ENCODE measurements at regions not wholly inside any gene's neighbourhood (a gene's known extent, or its start where the extent isn't known, plus 50 kb on each side); places are given as distances from the start of the nearest gene placed in this dataset.
"Not testable (repeated sequence)": the region's sequence is repeated elsewhere in the genome, so short reads cannot be mapped to it uniquely, and the experiment has no call there.

DNA sequence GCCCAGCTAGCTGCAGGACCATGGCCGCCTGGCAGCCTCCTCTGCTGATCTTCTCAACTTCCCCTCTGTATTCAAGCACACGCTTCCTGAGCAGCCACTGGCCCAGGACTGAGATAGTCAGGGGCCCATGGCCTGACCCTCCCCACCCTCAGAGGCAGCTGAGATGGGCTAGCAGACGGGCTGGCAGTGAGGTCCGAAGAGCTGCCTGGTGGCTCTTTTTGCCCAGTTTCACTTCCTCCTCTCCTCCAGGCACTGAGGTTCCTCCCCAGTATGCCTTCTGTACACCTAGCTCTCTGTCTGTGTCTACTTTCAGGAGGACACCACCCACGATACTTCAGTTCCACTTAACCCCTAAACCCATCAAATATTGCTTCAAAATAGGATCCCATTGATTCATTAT lies 395.6 kb downstream of the TNS3 start:
- no peak overlapping the region for H3K4me3 Mint-ChIP-seq (ENCODE audit: low read depth)
- intact Hi-C loops (cut with micrococcal nuclease): no loop called here
- no peaks in the 10 kb centered on the region for H3K9me3 Mint-ChIP-seq
- H3K36me3 Mint-ChIP-seq (ENCODE audit: low read depth): no peaks in the 10 kb centered on the region
- H3K4me1 Mint-ChIP-seq (ENCODE audit: low read depth): no peaks in the 10 kb centered on the region
- no peak overlapping the region for H3K27ac Mint-ChIP-seq
- H3K27me3 Mint-ChIP-seq (ENCODE audit: low read depth): no peaks in the 10 kb centered on the region
- no peak for DNase-seq (ENCODE audit: low spot score)

- Mint-ChIP-seq H3K9me3 (no peaks in the 10 kb centered on the region), H3K4me3 (ENCODE audit: low read depth) (no peak overlapping the region), H3K4me1 (ENCODE audit: low read depth) (no peaks in the 10 kb centered on the region), H3K27me3 (ENCODE audit: low read depth) (no peaks in the 10 kb centered on the region), H3K27ac (no peak overlapping the region), H3K36me3 (ENCODE audit: low read depth) (no peaks in the 10 kb centered on the region)
- intact Hi-C loops (cut with micrococcal nuclease): no loop called here
- no peak for DNase-seq (ENCODE audit: low spot score)
Observed at GRCh38 chr7:47185839-47186238, 396.1 kb downstream of the TNS3 start.

GRCh38 chr7:47185170-47185569 lies 396.7 kb downstream of the TNS3 start:
- Mint-ChIP-seq H3K4me1 (ENCODE audit: low read depth) (no peaks in the 10 kb centered on the region), H3K27me3 (ENCODE audit: low read depth) (no peaks in the 10 kb centered on the region), H3K4me3 (ENCODE audit: low read depth) (no peak overlapping the region), H3K9me3 (no peaks in the 10 kb centered on the region), H3K36me3 (ENCODE audit: low read depth) (no peaks in the 10 kb centered on the region), H3K27ac (no peak overlapping the region)
- intact Hi-C loops (cut with micrococcal nuclease): no loop called here
- DNase-seq (ENCODE audit: low spot score): no peak

DNA sequence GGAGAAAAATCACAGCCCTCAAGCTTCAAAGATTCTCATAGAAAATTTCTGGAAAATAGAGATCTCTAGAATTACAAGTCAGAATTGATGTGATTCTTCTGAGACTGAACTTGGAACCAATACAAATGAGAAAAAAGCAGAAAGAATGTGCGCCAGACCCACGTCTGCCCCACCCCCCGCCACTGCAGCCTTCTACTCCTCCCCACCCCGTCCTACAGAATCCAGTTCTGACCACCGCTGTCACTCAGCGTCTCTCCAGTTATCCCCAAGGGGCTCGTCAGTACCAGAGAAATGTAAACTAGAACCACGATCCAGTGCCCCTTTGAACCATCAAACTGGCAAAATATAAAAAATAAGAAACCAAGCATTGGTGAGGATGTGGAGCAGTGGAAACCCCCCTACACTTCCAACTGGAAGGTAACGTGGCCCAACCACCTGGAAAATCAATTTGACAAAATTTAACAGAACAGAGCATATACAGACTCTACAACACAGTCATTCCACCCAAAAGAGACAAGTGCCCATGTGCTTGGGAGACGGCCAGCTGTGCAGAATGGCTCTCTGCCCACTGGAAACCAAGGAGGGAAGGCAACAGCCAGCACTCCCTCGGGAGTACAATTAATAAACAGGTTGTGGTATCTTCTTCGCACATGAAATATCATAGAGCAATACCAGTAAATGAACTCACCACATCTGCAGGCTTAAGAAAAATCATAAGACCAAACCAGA lies 397.9 kb downstream of the TNS3 start:
- no peaks in the 10 kb centered on the region for H3K27me3 Mint-ChIP-seq (ENCODE audit: low read depth)
- DNase-seq (ENCODE audit: low spot score): no peak
- no peaks in the 10 kb centered on the region for H3K9me3 Mint-ChIP-seq
- no peaks in the 10 kb centered on the region for H3K4me1 Mint-ChIP-seq (ENCODE audit: low read depth)
- H3K36me3 Mint-ChIP-seq (ENCODE audit: low read depth): no peaks in the 10 kb centered on the region
- intact Hi-C loops (cut with micrococcal nuclease): no loop called here
- H3K27ac Mint-ChIP-seq: no peak overlapping the region
- no peak overlapping the region for H3K4me3 Mint-ChIP-seq (ENCODE audit: low read depth)

GRCh38 chr7:47181746-47182361 lies 400.1 kb downstream of the TNS3 start:
- Mint-ChIP-seq H3K9me3 (no peaks in the 10 kb centered on the region), H3K4me1 (ENCODE audit: low read depth) (no peaks in the 10 kb centered on the region), H3K4me3 (ENCODE audit: low read depth) (no peak overlapping the region), H3K27ac (no peak overlapping the region), H3K36me3 (ENCODE audit: low read depth) (no peaks in the 10 kb centered on the region), H3K27me3 (ENCODE audit: low read depth) (no peaks in the 10 kb centered on the region)
- DNase-seq (ENCODE audit: low spot score): no peak
- intact Hi-C loops (cut with micrococcal nuclease): no loop called here

DNA sequence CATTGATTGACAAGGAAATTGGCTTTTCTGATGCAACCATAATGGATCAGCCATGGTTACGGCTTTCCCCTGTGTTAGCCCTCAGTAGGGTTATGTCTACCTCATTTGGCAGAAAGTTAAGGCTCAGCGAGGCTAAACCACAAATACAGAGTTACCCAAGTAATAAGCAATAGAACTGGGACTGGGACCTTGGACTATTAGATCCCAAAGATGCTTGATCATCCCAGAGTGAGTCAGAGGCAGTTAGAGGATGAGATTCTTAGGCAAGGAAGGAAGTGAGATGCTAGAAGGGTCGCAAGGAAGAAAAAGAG lies 401.4 kb downstream of the TNS3 start:
- H3K4me1 Mint-ChIP-seq (ENCODE audit: low read depth): no peaks in the 10 kb centered on the region
- H3K27ac Mint-ChIP-seq: no peak overlapping the region
- intact Hi-C loops (cut with micrococcal nuclease): no loop called here
- H3K27me3 Mint-ChIP-seq (ENCODE audit: low read depth): no peaks in the 10 kb centered on the region
- DNase-seq (ENCODE audit: low spot score): no peak
- H3K9me3 Mint-ChIP-seq: no peaks in the 10 kb centered on the region
- no peaks in the 10 kb centered on the region for H3K36me3 Mint-ChIP-seq (ENCODE audit: low read depth)
- no peak overlapping the region for H3K4me3 Mint-ChIP-seq (ENCODE audit: low read depth)

DNA sequence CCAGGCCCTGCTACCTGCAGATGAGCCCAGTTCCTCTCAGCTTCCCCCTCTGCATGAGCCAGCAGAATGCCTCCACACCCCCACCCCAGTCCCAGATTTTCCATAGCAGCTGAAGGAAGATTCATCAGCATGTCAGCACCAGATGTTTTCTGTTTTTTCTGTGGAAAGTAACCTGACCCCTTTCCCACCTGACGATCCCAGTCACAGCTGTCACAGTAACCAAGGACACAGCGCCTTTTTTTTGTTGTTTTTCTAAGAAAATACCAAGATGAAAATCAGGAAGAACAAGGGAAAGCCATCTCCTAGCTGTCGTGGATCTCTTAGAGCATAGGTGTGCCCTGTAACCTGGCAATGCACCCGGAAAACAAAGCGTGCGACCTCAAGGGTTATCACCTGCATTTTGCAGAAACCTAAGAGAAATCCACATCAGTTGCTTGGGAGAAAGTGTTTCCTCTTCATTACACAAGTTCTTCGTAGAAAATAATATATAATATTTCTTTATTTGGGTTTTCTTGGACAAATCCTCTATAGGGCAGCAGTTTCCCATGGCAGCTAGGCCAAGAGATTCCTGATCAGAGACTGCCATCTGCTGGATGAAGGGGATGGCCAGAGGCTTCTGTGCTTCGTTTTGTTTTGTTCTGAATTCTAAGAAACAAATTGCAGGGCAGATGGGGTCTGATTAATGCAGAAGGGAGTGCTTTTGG lies 401.9 kb downstream of the TNS3 start:
- no peak for DNase-seq (ENCODE audit: low spot score)
- H3K36me3 Mint-ChIP-seq (ENCODE audit: low read depth): no peaks in the 10 kb centered on the region
- no peaks in the 10 kb centered on the region for H3K27me3 Mint-ChIP-seq (ENCODE audit: low read depth)
- intact Hi-C loops (cut with micrococcal nuclease): no loop called here
- H3K9me3 Mint-ChIP-seq: no peaks in the 10 kb centered on the region
- H3K27ac Mint-ChIP-seq: no peak overlapping the region
- H3K4me1 Mint-ChIP-seq (ENCODE audit: low read depth): no peaks in the 10 kb centered on the region
- H3K4me3 Mint-ChIP-seq (ENCODE audit: low read depth): no peak overlapping the region

DNA sequence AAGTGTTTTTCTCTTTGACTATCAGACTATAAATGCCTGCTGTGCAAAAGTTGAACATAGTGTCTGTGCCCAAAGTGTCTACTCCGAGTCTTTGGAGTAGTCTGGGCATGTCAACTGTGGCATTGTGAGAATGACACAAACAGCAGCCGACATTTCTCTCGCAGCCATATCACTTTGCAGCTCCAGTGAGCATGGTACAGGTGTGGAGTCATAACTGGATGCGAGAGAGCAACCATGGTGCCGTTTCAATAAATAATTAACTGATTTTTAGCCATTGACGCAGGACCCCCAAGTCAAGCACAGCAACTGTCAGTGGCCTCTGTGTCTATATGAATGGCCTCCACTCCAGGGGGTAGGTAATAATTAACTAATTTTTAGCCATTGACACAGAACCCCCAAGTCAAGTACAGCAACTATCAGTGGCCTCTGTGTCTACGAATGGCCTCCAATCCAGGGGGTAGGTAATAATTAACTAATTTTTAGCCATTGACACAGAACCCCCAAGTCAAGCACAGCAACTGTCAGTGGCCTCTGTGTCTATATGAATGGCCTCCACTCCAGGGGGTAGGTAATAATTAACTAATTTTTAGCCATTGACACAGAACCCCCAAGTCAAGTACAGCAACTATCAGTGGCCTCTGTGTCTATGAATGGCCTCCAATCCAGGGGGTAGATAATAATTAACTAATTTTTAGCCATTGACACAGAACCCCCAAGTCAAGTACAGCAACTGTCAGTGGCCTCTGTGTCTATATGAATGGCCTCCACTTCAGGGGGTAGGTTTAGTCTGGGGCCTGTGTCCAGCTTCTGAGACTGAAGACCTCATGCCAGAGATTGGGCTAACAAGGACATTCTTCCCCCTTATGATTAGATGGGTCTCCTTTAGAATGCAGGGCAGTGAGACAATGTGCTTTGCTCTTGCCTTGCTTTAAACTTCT lies 409.0 kb downstream of the TNS3 start:
- H3K27ac Mint-ChIP-seq; DNase-seq (ENCODE audit: low spot score); H3K36me3 Mint-ChIP-seq (ENCODE audit: low read depth); H3K9me3 Mint-ChIP-seq; H3K27me3 Mint-ChIP-seq (ENCODE audit: low read depth); H3K4me3 Mint-ChIP-seq (ENCODE audit: low read depth); H3K4me1 Mint-ChIP-seq (ENCODE audit: low read depth); intact Hi-C loops (cut with micrococcal nuclease): not testable (repeated sequence)

DNA sequence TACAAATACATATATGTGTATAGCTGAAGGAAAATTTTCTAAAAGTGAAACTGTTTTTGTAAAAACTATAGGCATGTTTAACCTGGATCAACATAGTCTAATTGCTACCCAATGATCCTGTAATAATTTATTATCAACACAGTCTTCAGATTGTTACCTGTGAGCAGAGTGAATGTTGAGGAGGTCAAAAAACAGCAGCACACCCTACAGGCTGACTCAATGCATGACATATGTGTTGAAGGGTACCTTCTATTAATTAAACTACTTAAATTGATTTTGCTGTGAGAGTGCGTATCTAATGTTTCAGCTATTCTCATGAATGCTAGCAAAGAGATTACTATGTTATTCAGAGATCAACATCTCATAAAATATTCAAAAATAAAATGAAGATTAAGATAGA lies 411.4 kb downstream of the TNS3 start:
- no peaks in the 10 kb centered on the region for H3K36me3 Mint-ChIP-seq (ENCODE audit: low read depth)
- DNase-seq (ENCODE audit: low spot score): no peak
- H3K9me3 Mint-ChIP-seq: no peaks in the 10 kb centered on the region
- no peaks in the 10 kb centered on the region for H3K4me1 Mint-ChIP-seq (ENCODE audit: low read depth)
- intact Hi-C loops (cut with micrococcal nuclease): no loop called here
- H3K27ac Mint-ChIP-seq: no peak overlapping the region
- no peak overlapping the region for H3K4me3 Mint-ChIP-seq (ENCODE audit: low read depth)
- H3K27me3 Mint-ChIP-seq (ENCODE audit: low read depth): no peaks in the 10 kb centered on the region

DNA sequence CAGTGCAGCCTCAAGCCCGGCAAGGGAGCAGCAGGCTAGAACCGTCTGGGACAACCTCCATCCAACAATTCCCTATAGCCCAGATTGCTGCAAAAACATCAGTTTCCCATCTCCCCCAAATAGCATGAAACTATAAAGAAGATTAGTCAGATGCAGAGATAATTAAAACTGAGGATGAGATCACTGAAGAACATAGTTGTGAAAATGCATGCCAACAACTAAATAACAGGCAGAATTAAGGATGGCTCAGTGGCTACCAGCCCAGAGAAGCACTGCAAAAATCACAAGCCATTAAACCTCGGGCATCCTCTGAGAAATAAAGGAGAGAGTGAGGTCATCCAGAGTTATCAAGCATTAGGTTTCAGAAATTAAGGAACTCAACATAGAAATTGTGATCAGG lies 427.1 kb downstream of the TNS3 start:
- DNase-seq (ENCODE audit: low spot score): no peak
- no peaks in the 10 kb centered on the region for H3K4me1 Mint-ChIP-seq (ENCODE audit: low read depth)
- H3K36me3 Mint-ChIP-seq (ENCODE audit: low read depth): no peaks in the 10 kb centered on the region
- intact Hi-C loops (cut with micrococcal nuclease): no loop called here
- no peaks in the 10 kb centered on the region for H3K27me3 Mint-ChIP-seq (ENCODE audit: low read depth)
- H3K27ac Mint-ChIP-seq: no peak overlapping the region
- H3K9me3 Mint-ChIP-seq: no peaks in the 10 kb centered on the region
- no peak overlapping the region for H3K4me3 Mint-ChIP-seq (ENCODE audit: low read depth)

GRCh38 chr7:47153576-47153975 lies 428.3 kb downstream of the TNS3 start:
- no peak for DNase-seq (ENCODE audit: low spot score)
- Mint-ChIP-seq H3K27me3 (ENCODE audit: low read depth) (no peaks in the 10 kb centered on the region), H3K9me3 (no peaks in the 10 kb centered on the region), H3K4me1 (ENCODE audit: low read depth) (no peaks in the 10 kb centered on the region), H3K27ac (no peak overlapping the region), H3K4me3 (ENCODE audit: low read depth) (no peak overlapping the region), H3K36me3 (ENCODE audit: low read depth) (no peaks in the 10 kb centered on the region)
- intact Hi-C loops (cut with micrococcal nuclease): no loop called here

- Mint-ChIP-seq H3K4me3 (ENCODE audit: low read depth) (no peak overlapping the region), H3K27me3 (ENCODE audit: low read depth) (no peaks in the 10 kb centered on the region), H3K27ac (no peak overlapping the region), H3K9me3 (no peaks in the 10 kb centered on the region), H3K36me3 (ENCODE audit: low read depth) (no peaks in the 10 kb centered on the region), H3K4me1 (ENCODE audit: low read depth) (no peaks in the 10 kb centered on the region)
- no peak for DNase-seq (ENCODE audit: low spot score)
- intact Hi-C loops (cut with micrococcal nuclease): no loop called here
Observed at GRCh38 chr7:47153058-47153457, 428.9 kb downstream of the TNS3 start.

- no peaks in the 10 kb centered on the region for H3K4me1 Mint-ChIP-seq (ENCODE audit: low read depth)
- H3K9me3 Mint-ChIP-seq: no peaks in the 10 kb centered on the region
- intact Hi-C loops (cut with micrococcal nuclease): no loop called here
- H3K4me3 Mint-ChIP-seq (ENCODE audit: low read depth): no peak overlapping the region
- H3K27ac Mint-ChIP-seq: no peak overlapping the region
- DNase-seq (ENCODE audit: low spot score): no peak
- H3K27me3 Mint-ChIP-seq (ENCODE audit: low read depth): no peaks in the 10 kb centered on the region
- H3K36me3 Mint-ChIP-seq (ENCODE audit: low read depth): no peaks in the 10 kb centered on the region
Observed at GRCh38 chr7:47152307-47152706, 429.6 kb downstream of the TNS3 start.
